Type B pancreatic cell (in vitro differentiated cells): ENCODE measurements at regions not wholly inside any gene's neighbourhood (a gene's known extent, or its start where the extent isn't known, plus 50 kb on each side); places are given as distances from the start of the nearest gene placed in this dataset.

ENCODE experiments used
- DNase-seq: peaks from one replicate; pipeline ENCODE4 v3.0.0; 2021; ENCODE audit warnings: mixed read lengths; ENCODE audit not compliant: unreplicated experiment; ENCODE audit errors: extremely low spot score
- H3K27ac Mint-ChIP-seq: 2 replicates; pipeline ENCODE4 v1.8.0; 2021; ENCODE audit warnings: mild to moderate bottlenecking, mixed read lengths
- H3K27me3 Mint-ChIP-seq: 2 replicates; pipeline ENCODE4 v1.8.0; 2021; ENCODE audit warnings: mixed read lengths
- H3K36me3 Mint-ChIP-seq: 2 replicates; pipeline ENCODE4 v1.8.0; 2021; ENCODE audit warnings: mixed read lengths
- H3K4me1 Mint-ChIP-seq: one replicate; pipeline ENCODE4 v1.8.0; 2021; ENCODE audit warnings: mixed read lengths; ENCODE audit not compliant: unreplicated experiment
- H3K4me3 Mint-ChIP-seq: 2 replicates; pipeline ENCODE4 v1.8.0; 2021; ENCODE audit warnings: mild to moderate bottlenecking, mixed read lengths
- H3K9me3 Mint-ChIP-seq: 2 replicates; pipeline ENCODE4 v1.8.0; 2021; ENCODE audit warnings: mixed read lengths
- TF ChIP-seq, protein P1 (sequence below): fragments of 200-600 bp; sonication (generic); conservative IDR thresholded peaks from 2 replicates; pipeline ENCODE4 v1.5.0; 2021; ENCODE audit warnings: antibody characterized with exemption, mild to moderate bottlenecking

DNA sequence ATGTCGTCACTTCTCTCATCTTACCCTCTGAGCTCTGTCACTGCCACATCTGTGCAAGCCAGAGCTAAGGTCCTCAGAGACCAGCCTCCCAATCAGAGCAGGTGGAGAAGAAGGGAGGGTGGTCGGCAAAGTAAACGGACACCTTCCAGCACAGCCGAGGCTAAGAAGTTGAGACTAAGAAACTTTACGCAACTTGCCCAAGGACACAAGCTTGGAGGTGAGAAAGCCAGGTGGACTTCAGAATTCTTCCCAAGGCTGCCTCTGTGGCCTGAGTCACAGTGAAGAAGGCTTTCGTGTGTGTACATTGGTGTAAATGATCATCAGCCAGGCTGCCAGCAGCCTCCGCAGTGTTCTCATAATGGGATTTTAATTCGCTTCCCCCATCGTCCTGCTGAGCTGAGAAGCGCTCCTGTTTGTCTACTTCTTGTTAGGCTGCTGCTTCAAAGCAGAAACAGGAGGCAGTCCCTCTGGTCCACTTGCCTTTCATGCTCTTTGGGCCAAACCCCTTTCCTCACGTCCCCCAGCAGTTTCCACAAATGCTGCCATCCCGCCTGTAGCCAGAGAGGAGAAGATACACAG is 125.0 kb upstream of the RPL38 start:
- H3K4me3 Mint-ChIP-seq: no peak overlapping the region
- peaks cover 4% of the 10 kb centered on the region for H3K9me3 Mint-ChIP-seq
- peaks cover 9% of the 10 kb centered on the region for H3K4me1 Mint-ChIP-seq
- no peak overlapping the region for H3K27ac Mint-ChIP-seq
- TF ChIP-seq, protein P1, sequence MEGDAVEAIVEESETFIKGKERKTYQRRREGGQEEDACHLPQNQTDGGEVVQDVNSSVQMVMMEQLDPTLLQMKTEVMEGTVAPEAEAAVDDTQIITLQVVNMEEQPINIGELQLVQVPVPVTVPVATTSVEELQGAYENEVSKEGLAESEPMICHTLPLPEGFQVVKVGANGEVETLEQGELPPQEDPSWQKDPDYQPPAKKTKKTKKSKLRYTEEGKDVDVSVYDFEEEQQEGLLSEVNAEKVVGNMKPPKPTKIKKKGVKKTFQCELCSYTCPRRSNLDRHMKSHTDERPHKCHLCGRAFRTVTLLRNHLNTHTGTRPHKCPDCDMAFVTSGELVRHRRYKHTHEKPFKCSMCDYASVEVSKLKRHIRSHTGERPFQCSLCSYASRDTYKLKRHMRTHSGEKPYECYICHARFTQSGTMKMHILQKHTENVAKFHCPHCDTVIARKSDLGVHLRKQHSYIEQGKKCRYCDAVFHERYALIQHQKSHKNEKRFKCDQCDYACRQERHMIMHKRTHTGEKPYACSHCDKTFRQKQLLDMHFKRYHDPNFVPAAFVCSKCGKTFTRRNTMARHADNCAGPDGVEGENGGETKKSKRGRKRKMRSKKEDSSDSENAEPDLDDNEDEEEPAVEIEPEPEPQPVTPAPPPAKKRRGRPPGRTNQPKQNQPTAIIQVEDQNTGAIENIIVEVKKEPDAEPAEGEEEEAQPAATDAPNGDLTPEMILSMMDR: no peak
- H3K27me3 Mint-ChIP-seq: peaks cover 27% of the 10 kb centered on the region
- H3K36me3 Mint-ChIP-seq: no peaks in the 10 kb centered on the region
- no peak for DNase-seq

DNA sequence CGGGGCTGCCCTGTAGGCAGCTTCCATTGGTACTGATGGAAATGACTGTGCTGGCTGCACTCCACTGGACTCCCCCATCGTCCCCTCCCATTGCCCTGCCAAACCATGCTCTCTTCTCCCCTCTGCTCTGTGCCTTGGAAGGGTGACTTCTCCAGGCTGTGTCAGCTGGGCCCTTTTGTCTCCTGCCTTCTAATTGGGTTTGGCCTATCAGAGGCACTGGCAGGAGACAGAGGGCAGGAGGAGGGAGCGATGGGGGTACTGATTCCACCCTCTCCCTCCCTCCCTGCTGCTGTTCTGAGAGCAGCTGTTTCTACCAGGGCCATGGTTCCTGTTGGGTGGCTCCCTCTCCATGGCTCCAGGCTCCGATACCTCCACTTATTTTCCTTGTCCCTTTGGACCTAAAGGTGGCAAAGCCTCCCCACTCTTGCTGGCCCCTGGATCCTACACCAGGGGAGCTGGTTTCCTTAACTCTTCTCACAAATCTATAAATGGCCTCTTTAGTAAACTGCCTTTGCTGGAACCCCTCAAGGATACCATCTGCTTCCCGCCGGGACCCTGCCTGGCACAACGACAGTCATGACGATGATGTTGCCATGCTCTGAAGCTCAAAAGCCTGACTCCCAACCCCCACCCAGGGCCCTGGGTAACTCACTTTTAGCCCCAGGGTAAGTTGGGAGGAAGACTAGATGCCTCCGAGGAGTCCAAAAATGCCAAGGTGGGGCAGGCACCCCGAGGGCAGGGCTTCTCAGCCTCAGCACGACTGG is 123.8 kb upstream of the RPL38 start:
- H3K9me3 Mint-ChIP-seq: peaks cover under 1% of the 10 kb centered on the region
- peaks cover 27% of the 10 kb centered on the region for H3K27me3 Mint-ChIP-seq
- no peaks in the 10 kb centered on the region for H3K36me3 Mint-ChIP-seq
- no peak for DNase-seq
- H3K27ac Mint-ChIP-seq: no peak overlapping the region
- TF ChIP-seq, protein P1: no peak
- H3K4me3 Mint-ChIP-seq: no peak overlapping the region
- peaks cover 9% of the 10 kb centered on the region for H3K4me1 Mint-ChIP-seq

DNA sequence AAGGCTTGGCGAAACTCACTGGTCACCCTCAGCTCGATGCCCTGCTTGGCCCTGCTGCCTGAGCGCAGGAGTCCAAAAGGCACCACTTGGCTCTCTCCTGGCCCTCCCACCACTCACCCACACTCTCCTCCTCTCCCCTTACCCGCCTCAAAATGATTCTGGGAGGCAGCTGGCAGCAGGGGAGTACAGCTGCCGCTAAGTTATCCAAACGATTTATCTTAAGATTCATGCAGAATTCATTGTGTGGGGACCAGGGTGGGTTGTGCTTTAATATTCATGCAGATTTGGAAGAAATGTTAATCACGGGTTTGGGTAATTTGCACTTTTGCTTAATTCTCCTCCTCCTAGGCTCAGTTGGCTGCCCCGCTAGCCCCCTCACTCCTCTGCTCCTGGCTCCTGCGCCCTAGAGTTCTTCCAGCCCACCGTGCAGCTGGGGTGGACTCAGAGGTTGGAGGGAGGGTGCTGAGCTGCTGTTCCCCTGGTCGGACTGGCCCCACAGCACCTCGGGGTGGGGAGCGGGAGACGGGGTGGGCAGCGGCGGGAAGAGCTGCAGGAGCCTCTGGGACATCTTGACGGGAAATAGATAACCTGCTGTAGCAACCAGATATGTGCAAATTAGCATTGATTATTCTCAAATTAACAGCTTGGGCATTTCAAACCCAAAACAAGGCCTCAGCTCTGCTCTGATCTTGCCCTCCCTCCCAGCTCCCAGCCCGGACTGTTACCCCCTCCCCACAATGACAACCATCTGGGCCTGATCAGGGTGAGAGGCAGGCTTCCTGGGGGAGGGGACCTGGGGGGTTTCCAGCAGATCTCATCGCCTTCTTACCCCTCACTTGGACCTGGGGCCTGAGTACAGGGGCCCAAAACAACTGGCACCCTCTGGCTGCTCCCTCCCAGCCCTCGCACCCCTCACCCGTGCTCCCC is 122.6 kb upstream of the RPL38 start:
- TF ChIP-seq, protein P1: no peak
- Mint-ChIP-seq H3K36me3 (no peaks in the 10 kb centered on the region), H3K27me3 (peaks cover 27% of the 10 kb centered on the region), H3K4me1 (peaks cover 9% of the 10 kb centered on the region), H3K27ac (no peak overlapping the region), H3K4me3 (no peak overlapping the region), H3K9me3 (no peaks in the 10 kb centered on the region)
- DNase-seq: no peak

DNA sequence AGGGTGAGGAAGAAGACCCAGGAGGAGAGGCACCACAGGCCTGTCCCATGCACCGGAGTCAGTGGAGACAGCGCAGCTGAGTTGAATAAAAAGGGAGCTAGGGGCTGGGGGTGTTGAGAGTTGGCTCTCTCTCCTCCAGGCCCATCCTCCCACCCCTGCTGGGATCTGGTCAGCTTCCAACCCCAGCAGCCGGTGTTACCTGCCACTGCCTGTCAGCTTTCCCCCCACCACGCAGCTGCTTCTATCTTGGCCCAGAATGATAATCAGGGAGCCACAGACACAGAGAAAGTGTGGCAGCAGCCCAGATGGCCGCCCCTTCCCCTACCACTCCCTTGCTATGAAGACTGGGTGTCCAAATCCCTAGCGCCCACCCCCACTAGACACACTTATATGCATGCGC is 120.6 kb upstream of the RPL38 start:
- Mint-ChIP-seq H3K27me3 (peaks cover 29% of the 10 kb centered on the region), H3K4me3 (no peak overlapping the region), H3K9me3 (no peaks in the 10 kb centered on the region), H3K36me3 (no peaks in the 10 kb centered on the region), H3K4me1 (peaks cover 9% of the 10 kb centered on the region), H3K27ac (no peak overlapping the region)
- TF ChIP-seq, protein P1: no peak
- no peak for DNase-seq

DNA sequence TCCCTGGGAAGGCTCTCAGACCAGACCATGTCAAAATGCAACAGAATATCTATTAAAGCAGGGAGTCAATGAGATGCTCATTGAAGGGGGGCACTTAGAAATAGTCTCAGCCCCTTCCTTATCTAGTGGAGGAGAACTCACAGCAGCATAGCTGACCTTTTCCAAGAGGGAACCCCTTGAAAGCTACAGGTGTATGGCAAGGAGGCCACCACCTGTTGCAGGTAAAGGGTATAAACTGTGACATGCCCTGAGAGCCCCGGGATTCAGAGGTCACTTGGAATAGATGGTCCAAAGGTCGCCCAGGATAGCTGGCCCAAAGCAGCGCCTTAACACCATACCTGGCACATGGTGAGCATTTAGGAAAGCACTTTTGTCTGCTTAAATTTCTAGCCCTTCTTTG is 120.2 kb upstream of the RPL38 start:
- Mint-ChIP-seq H3K4me3 (no peak overlapping the region), H3K4me1 (peaks cover 9% of the 10 kb centered on the region), H3K36me3 (no peaks in the 10 kb centered on the region), H3K27ac (no peak overlapping the region), H3K9me3 (no peaks in the 10 kb centered on the region), H3K27me3 (peaks cover 32% of the 10 kb centered on the region)
- no peak for DNase-seq
- TF ChIP-seq, protein P1: no peak
